ENCODE measurements at regions not wholly inside any gene's neighbourhood (a gene's known extent, or its start where the extent isn't known, plus 50 kb on each side); places are given as distances from the start of the nearest gene placed in this dataset.

GRCh38 chr15:87669846-87670245 lies 586.7 kb downstream of the NTRK3 start:
- Histone ChIP-seq H3K23me2 (ENCODE audit: low read depth, low read length) (no peaks in the 10 kb centered on the region; the same call in 1 of the 2 replicates), H3K4me3 (ENCODE audit: extremely low read depth in 1 of 4, insufficient read depth in 2 of 4, low read depth in 3 of 4, low read length in 4 of 4) (no peak overlapping the region), H3K4me2 (ENCODE audit: insufficient read depth in 1 of 2, low read depth in 2 of 2, low read length in 2 of 2) (no peak overlapping the region), H3K9ac (replicated peaks in 1 of 4; ENCODE audit: extremely low read depth in 1 of 4, low read depth in 3 of 4, low read length in 3 of 4) (no peak overlapping the region), H2BK120ac (replicated peaks; ENCODE audit: low read depth, low read length) (no peak overlapping the region), H3K56ac (replicated peaks; ENCODE audit: insufficient read length, low read depth, low read length) (no peak overlapping the region), H3K23ac (ENCODE audit: insufficient read length) (no peak overlapping the region), H3K4me1 (replicated peaks in 1 of 4; ENCODE audit: control insufficient read depth in 3 of 4, insufficient read depth in 4 of 4, low read length in 3 of 4) (no peaks in the 10 kb centered on the region), H2BK15ac (ENCODE audit: low read length) (no peak overlapping the region), H3K4ac (replicated peaks; ENCODE audit: insufficient read length, low read depth, low read length) (no peak overlapping the region), H4K5ac (ENCODE audit: insufficient read length, low read depth, low read length) (no peak overlapping the region), H3K79me2 (ENCODE audit: control insufficient read depth in 1 of 2, insufficient read depth in 2 of 2, low read length in 2 of 2) (no peaks in the 10 kb centered on the region), H2BK5ac (ENCODE audit: low read depth, low read length) (no peak overlapping the region), H2BK12ac (ENCODE audit: low read depth, low read length) (no peak overlapping the region), H3K14ac (ENCODE audit: insufficient read length) (no peak overlapping the region), H3K9me3 (ENCODE audit: insufficient read depth in 2 of 2, low read depth in 1 of 2, low read length in 1 of 2) (peaks cover 3 to 4% of the 10 kb centered on the region in 2 experiments; a peak in 2 of 4 replicates), H3K27me3 (replicated peaks in 1 of 4; ENCODE audit: control insufficient read depth in 3 of 4, extremely low read depth in 1 of 4, insufficient read depth in 3 of 4, low read length in 3 of 4) (no peaks in the 10 kb centered on the region), H2AK5ac (ENCODE audit: low read depth, low read length) (no peak overlapping the region), H4K20me1 (replicated peaks in 1 of 2; ENCODE audit: control insufficient read depth in 1 of 2, insufficient read depth in 2 of 2, low read length in 2 of 2) (no peaks in the 10 kb centered on the region), H4K8ac (ENCODE audit: extremely low read depth, insufficient read depth, low read length) (no peak overlapping the region), H3K27ac (ENCODE audit: low read depth, low read length) (no peak overlapping the region), H2AFZ (ENCODE audit: low read length) (no peak overlapping the region; the same call in 1 of the 2 replicates), H2BK20ac (ENCODE audit: low read length) (no peak overlapping the region), H3K79me1 (ENCODE audit: low read depth, low read length) (no peaks in the 10 kb centered on the region), H4K91ac (replicated peaks; ENCODE audit: insufficient read length, low read length) (no peak overlapping the region), H3K18ac (ENCODE audit: extremely low read depth, low read length) (no peak overlapping the region), H3K36me3 (ENCODE audit: control insufficient read depth in 2 of 4, insufficient read depth in 4 of 4, low read length in 3 of 4) (no peaks in the 10 kb centered on the region)
- TF ChIP-seq SIX5 (IDR thresholded peaks at IDR 0.05; ENCODE audit: low read depth, low read length) = no peak
- no peak for TF ChIP-seq BCL11A (IDR thresholded peaks at IDR 0.05; ENCODE audit: low read depth in 2 of 2, low read length in 2 of 2)
- no peak for TF ChIP-seq BACH1 (IDR thresholded peaks at IDR 0.05; ENCODE audit: low read length)
- no peak for TF ChIP-seq KDM1A (IDR thresholded peaks at IDR 0.05; ENCODE audit: borderline replicate concordance, low read length)
- TF ChIP-seq GTF2F1 (IDR thresholded peaks at IDR 0.05; ENCODE audit: borderline replicate concordance, low read depth, low read length) = no peak
- TF ChIP-seq EGR1 (IDR thresholded peaks at IDR 0.05; ENCODE audit: borderline replicate concordance, low read depth, low read length) = no peak
- TF ChIP-seq BRCA1 (IDR thresholded peaks at IDR 0.05; ENCODE audit: low read depth, low read length) = no peak
- no peak for TF ChIP-seq KDM4A (IDR thresholded peaks at IDR 0.05; ENCODE audit: low read depth, low read length, severe bottlenecking)
- no peak for TF ChIP-seq RAD21 (IDR thresholded peaks at IDR 0.05 in 1 of 2, conservative IDR thresholded peaks at IDR 0.05 in 1 of 2; ENCODE audit: low read depth in 2 of 2, low read length in 2 of 2)
- POLR2A ChIA-PET (ENCODE audit: partially characterized antibody) = no interaction called here
- 92% methylated on average over 6 of the region's 6 CpGs; no CpG with 5 or more reads in 1 of the 2 experiments for WGBS, 2 experiments (ENCODE audit: extremely low coverage in 1 of 2, insufficient coverage in 1 of 2, insufficient read length in 1 of 2, insufficient replicate concordance in 2 of 2, low coverage in 1 of 2, low lambda C conversion rate in 2 of 2, missing lambda C conversion rate in 1 of 2)
- FAIRE-seq (no peak), DNase-seq (ENCODE audit: low read depth in 1 of 2, low spot score in 2 of 2) (no peak)
- CTCF ChIA-PET (ENCODE audit: partially characterized antibody) = interaction anchor here (1.1 kb wide), 1 partner anchor 259 kb away, joined by 3 read pairs; no protein-coding TSS in a partner anchor
